DMS 273 treated with DMSO at 0.1 percent for 48 hours (cell line): ENCODE measurements at regions not wholly inside any gene's neighbourhood (a gene's known extent, or its start where the extent isn't known, plus 50 kb on each side); places are given as distances from the start of the nearest gene placed in this dataset.
"Not testable (repeated sequence)": the region's sequence is repeated elsewhere in the genome, so short reads cannot be mapped to it uniquely, and the experiment has no call there.

Experiments
- DNase-seq: peaks from one replicate; lab custom pipeline; 2025; lab: John Stamatoyannopoulos, UW

- DNase-seq, result no peak
Observed at GRCh38 chr13:90331974-90332373, 1015.5 kb upstream of the MIR17HG start.

DNA sequence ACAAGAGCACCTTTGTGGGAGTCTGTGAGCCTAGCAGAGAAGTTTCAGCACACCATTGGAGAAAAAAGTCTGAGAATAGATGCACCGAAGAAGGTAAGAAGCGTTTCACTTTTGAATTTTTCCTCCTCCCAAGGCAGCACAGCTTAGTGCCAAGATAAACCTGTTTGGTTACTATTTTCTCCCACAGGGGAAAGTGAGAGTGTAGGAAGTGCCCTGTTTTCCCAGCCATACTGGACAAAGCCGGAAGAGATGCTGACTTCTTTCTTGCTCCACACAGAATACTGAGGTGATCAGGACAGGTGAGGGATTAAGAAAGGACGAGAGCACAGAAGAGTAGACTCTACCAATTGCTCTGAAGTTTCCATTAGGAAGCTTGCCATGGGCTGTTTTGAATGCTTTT is 1011.0 kb upstream of the MIR17HG start:
- no peak for DNase-seq

- not testable (repeated sequence) for DNase-seq
Observed at GRCh38 chr13:90341348-90341747, 1006.1 kb upstream of the MIR17HG start.

DNA sequence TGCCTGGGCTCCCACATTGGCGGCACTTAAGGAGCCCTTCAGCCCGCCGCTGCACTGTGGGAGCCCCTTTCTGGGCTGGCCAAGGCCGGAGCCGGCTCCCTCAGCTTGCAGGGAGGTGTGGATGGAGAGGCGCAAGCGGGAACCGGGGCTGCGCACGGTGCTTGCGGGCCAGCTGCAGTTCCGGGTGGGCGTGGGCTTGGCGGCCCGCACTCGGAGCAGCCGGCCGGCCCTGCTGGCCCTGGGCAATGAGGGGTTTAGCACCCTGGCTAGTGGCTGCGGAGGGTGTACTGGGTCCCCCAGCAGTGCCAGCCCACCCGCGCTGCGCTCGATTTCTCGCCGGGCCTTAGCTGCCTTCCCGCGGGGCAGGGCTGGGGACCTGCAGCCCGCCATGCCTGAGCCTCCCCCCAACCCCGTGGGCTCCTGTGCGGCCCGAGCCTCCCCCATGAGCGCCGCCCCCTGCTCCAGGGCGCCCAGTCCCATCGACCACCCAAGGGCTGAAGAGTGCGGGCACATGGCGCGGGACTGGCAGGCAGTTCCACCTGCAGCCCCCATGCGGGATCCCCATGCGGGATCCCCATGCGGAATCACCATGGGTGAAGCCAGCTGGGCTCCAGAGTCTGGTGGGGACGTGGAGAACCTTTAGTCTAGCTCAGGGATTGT is 998.9 kb upstream of the MIR17HG start:
- not testable (repeated sequence) for DNase-seq

DNA sequence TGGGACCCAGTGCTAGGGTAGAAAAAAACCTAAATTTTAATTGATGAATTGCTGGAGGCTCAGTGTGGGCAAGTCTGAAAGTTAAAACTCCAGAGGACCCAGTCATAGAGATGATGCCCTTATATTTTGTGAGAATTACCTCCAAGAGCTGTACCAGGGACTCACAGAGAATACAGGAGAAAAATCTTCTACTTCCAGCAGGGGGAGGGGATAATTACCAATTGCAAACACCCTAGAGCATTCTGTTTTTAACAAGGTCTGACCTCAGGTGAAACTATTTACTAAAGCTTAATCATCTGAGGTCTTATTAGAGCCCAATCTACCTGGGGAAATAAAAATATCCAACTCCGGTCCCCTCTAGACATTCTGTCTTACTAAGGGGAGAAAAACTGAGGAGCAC is 994.7 kb upstream of the MIR17HG start:
- DNase-seq, result no peak

- no peak for DNase-seq
Observed at GRCh38 chr13:90355162-90355751, 992.2 kb upstream of the MIR17HG start.

- DNase-seq, result no peak
Observed at GRCh38 chr13:90360785-90361184, 986.7 kb upstream of the MIR17HG start.

GRCh38 chr13:90362707-90363106 is 984.8 kb upstream of the MIR17HG start:
- no peak for DNase-seq

DNA sequence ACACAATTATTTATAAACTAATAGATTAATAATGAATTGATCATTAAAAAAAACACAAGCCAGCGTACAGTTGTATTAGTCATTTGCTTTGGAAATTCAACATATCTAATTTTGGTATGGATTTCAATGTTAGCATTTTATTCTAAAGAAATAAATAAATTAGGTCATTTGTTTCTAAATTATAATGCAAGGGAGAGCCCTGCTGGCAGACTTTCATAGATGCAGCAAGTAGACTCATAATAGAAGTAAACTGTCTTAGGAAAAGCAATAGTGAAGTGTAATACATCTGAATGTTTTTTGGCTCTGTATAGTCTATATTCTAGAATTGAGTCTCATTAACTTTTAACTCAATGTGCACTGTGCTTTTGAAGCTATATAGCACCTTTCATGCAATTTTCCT is 982.4 kb upstream of the MIR17HG start:
- no peak for DNase-seq

DNA sequence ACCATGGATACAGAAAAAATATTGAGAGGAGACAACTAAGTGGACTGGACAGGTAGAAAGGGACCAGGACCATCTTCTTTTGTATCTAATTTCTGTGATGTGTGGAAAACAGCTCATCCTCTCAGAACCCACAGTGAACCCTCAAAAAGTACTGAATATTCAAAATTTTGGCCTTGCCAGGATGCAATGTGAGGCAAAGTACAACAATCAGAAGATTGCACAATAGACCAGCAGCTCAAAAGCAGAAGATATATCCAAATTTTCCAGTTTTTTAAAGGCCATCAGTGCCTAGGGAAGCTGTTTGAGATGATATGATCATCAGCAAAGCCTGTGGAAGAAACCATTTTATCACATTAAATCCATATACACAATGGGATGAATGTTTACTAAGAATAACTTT is 973.3 kb upstream of the MIR17HG start:
- DNase-seq, result no peak

DNA sequence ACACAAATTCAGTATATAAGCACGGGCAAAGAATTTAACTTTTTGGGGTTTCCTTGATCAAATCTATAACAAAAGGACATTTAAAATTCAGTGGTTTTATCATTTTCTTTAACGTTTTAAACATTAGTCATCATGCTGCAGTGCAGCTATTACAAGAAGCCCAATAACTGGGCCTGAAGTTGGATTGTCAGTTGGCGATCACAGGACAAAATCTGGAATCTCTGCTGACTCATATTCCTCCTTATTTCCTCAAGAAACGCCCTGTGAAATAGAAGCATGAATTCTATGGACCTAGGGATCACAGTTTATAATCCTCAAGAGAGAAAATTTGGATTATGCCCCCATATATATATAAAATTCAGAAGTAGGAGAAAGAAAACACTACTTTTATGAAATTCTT is 971.6 kb upstream of the MIR17HG start:
- no peak for DNase-seq

DNA sequence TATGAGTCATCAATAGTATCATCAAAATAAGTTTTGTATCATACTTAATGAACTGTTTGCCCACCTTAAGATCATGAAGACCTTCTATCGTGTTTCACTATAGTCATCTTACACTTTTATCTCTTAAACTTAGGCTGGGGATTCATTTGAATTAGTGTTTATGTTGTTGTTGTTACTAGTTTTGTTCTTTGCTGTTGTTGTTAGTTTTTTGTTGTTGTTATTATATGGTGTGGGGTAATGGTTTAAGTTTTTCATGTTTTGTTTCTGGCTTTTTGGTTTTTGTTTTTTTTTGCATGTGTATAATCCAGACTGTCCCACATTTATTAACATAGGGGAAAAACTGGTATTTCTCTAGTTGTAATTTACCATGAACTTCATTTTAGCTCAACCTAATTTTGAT is 965.1 kb upstream of the MIR17HG start:
- DNase-seq, result no peak

DNA sequence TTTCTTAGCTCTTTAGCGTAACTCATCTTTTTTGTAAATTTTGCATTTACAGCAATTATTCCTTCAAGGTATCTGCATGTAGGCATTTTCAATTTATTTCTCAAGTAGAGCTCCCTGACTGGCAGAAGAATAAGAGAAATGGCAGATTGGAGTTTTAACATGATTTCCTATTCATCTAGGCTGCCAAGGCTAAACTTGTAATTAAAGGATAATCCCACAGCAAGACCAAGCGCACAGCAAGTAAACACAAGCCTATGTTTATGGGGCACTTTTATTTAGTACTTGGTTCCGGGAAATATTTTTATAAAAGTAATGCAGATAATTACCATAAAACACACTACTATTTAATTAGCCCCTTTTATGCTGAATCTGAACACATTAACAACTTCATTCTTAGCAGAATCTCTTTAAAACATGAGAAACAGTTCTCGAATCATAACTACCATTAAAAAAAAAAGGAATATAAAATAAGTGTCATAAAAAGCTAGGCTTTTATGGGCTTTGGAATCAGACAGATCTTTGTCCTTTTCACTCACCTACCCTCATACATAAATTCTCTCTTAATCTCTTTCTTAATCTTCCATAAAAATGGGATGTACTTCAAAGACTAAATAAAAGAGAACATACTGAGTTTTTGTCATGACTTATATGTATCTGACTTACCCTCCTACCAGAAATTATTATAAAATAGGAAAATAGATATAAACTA is 961.6 kb upstream of the MIR17HG start:
- no peak for DNase-seq

DNA sequence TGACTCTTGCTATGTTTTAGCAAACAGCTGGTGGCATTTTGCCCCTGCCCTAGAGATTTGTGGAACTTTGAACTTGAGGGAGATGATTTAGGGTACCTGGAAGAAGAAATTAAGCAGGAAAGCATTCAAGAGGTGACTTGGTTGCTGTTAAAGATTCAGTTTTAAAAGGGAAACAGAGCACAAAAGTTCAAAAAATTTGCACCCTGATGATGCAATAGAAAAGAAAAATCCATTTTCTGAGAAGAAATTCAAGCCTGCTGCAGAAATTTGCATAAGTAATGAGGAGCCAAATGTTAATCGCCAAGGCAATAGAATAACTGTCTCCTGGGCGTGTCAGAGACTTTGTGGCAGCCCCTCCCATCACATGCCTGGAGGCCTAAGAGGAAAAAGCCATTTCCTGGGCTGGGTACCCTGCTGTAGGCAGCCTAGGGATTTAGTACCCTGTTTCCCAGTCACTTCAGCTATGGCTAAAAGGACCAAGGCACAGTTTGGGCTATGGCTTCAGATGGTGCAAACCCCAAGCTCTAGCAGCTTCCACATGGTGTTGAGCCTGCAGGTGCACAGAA is 958.5 kb upstream of the MIR17HG start:
- no peak for DNase-seq

GRCh38 chr13:90389537-90389936 is 958.0 kb upstream of the MIR17HG start:
- no peak for DNase-seq

GRCh38 chr13:90393408-90393807 is 954.1 kb upstream of the MIR17HG start:
- no peak for DNase-seq

DNA sequence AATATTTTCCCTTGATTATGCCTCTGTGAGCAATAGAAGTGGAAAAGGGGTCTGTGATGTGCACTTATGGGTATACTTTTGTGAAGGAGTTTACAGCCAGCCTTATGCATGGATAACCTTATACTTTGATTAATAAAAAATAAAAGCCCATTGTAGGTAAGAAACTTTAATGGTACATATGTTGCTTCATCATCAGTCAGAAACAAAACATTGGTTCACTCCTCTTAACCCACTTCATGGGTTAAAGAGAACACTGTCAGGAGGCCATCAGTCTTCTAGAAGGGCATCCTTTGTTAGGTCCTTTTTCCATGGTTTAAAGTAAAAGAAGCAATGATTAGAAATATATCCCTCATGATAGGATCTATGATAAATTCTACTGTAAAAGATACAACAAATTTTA is 952.1 kb upstream of the MIR17HG start:
- no peak for DNase-seq

DNA sequence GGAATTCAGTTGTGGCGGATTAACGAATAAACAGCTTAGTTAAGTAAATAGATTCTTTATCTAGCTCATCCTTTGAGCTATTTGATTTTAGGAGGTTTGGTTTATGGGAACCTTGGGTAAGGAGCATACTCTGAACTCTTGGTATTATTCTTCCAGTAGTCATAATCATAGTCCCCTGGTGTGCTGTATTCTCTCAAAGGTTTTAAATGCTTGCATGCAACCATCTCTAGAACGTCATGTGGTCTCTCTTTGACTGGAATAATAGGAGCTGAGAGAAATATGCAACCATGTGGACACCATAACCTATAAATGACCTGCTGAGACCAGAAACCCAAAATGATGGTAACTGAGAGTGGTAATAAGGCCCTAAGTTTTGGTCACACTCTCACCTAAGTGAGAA is 951.6 kb upstream of the MIR17HG start:
- no peak for DNase-seq

- DNase-seq, result no peak
Observed at GRCh38 chr13:90396266-90396665, 951.2 kb upstream of the MIR17HG start.

DNA sequence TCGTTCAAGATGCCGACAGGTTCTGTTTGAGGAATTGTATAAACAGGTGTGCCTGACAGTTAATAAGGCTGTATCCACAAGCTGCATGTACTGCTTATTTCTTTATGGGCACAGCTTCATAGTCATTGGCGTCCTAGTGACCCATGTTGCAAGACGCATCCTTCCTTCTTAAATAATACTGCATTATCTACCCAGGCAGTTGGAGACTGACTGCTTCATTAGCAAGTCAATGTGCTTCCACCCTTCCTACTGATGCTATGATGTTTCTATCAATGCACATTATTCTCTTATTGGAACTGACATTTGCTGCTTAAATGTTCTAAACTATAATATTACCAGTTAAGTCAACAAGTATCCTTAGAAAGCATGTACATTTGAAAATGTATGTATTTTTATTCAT is 950.0 kb upstream of the MIR17HG start:
- DNase-seq, result no peak

DNA sequence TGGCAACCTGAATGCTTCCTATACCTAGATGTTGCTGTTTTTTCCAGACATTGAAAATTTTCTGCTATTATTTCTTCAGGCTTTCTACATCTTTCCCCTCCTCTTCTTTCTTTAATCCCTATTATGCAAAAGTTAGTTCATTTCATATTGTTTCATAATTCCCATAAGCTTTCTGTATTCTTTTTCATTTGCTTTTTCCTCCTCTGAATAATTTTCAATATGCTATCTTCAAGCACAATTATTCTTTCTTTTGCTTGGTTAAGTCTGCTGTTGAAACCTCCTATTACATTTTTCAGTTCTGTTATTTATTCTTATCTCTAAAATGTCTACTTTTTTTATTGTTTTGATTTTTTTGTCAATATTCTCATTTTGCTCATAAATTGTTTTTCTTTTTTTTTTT is 947.1 kb upstream of the MIR17HG start:
- DNase-seq, result no peak

- no peak for DNase-seq
Observed at GRCh38 chr13:90401150-90401549, 946.3 kb upstream of the MIR17HG start.

GRCh38 chr13:90402102-90402501 is 945.4 kb upstream of the MIR17HG start:
- no peak for DNase-seq
